Endothelial cell of umbilical vein (primary cell): ENCODE measurements at regions not wholly inside any gene's neighbourhood (a gene's known extent, or its start where the extent isn't known, plus 50 kb on each side); places are given as distances from the start of the nearest gene placed in this dataset.

Source experiments
- CTCF ChIP-seq, 2 donors: IDR thresholded peaks; 1 replicate in 1 of 2; 2 replicates in 1 of 2; pipeline ENCODE4 v1.5.1; 2011; ENCODE audit warnings: low read length in 2 of 2, mild to moderate bottlenecking in 2 of 2, moderate library complexity in 2 of 2, control low read depth in 1 of 2, inconsistent platforms in 1 of 2, low read depth in 1 of 2; ENCODE audit not compliant: insufficient read depth in 1 of 2; ENCODE audit errors: extremely low read depth in 1 of 2
- POLR2A ChIP-seq: IDR thresholded peaks from 2 replicates; pipeline ENCODE4 v1.6.1; 2012; ENCODE audit warnings: low read depth, mild to moderate bottlenecking, control low read depth, low read length

DNA sequence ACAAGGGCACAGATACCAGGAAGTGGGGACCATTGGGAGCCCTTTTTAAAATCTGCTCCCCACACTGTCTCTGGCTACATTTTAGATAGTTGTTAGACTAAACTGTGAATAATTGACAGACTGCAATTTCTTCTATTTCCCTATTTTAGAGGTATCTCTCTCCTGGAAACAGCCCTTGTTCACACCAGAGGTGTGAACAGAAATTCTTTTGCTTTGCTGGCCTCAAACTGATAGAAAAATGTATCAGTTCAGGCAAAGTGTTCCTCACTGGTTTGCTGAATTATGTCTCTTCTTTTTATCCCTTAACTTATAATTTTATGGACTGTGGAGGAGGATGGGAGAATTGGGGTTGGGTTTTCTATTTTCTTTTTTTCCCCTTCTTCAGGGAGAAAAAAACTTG is 513.2 kb upstream of the SULF2 start:
- TF ChIP-seq CTCF (IDR thresholded peaks at IDR 0.05; ENCODE audit: extremely low read depth in 1 of 2, insufficient read depth in 1 of 2, low read depth in 1 of 2, low read length in 2 of 2) (no peak), POLR2A (no peak)
